ENCODE measurements at regions not wholly inside any gene's neighbourhood (a gene's known extent, or its start where the extent isn't known, plus 50 kb on each side); places are given as distances from the start of the nearest gene placed in this dataset.

DNA sequence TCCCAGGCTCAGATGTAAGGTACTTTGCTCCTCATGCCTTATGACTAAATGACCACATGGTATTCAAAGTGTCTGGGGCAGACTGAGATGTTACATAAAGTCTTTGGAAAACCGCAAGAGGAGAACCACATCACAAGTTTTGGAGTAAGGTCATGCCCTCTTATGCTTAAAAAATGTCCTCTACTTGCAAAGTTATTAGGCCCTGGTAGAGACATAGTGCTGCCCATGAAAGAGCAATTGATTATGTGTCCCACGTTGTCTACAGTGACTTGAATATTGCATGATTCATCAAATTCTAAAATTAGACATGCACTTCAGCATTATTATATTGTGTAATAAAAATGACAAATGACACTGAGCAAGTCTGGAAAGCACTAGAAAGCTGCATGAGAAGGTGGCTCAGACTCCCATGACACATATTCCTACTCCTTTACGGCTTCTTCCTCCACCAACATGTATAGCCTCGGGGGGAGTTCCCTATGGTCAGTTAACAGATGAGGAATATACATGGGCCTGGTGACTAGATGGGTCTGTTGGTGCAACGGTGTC, 602.6 kb upstream of the VRK2 start:
- Histone ChIP-seq H3K4me1 (ENCODE audit: control insufficient read depth in 2 of 3, insufficient read depth in 2 of 3, low read depth in 1 of 3, low read length in 3 of 3) (no peaks in the 10 kb centered on the region), H3K9me3 (ENCODE audit: control insufficient read depth in 2 of 3, insufficient read depth in 1 of 3, low read length in 3 of 3) (no peaks in the 10 kb centered on the region), H3K27ac (ENCODE audit: low read depth in 2 of 2, low read length in 2 of 2) (no peak overlapping the region), H3K27me3 (ENCODE audit: control insufficient read depth, insufficient read depth, low read length) (no peaks in the 10 kb centered on the region), H3K9ac (ENCODE audit: low read length in 3 of 3) (no peak overlapping the region), H3K4me3 (ENCODE audit: low read length in 3 of 3) (no peak overlapping the region), H3K36me3 (ENCODE audit: control insufficient read depth in 2 of 3, insufficient read depth in 3 of 3, low read length in 3 of 3) (no peaks in the 10 kb centered on the region)
- intact Hi-C loops (cut with DNase I), result no loop called here
- no peak for DNase-seq
- TF ChIP-seq, protein P1, sequence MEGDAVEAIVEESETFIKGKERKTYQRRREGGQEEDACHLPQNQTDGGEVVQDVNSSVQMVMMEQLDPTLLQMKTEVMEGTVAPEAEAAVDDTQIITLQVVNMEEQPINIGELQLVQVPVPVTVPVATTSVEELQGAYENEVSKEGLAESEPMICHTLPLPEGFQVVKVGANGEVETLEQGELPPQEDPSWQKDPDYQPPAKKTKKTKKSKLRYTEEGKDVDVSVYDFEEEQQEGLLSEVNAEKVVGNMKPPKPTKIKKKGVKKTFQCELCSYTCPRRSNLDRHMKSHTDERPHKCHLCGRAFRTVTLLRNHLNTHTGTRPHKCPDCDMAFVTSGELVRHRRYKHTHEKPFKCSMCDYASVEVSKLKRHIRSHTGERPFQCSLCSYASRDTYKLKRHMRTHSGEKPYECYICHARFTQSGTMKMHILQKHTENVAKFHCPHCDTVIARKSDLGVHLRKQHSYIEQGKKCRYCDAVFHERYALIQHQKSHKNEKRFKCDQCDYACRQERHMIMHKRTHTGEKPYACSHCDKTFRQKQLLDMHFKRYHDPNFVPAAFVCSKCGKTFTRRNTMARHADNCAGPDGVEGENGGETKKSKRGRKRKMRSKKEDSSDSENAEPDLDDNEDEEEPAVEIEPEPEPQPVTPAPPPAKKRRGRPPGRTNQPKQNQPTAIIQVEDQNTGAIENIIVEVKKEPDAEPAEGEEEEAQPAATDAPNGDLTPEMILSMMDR (IDR thresholded peaks at IDR 0.05; ENCODE audit: borderline replicate concordance, extremely low read depth, insufficient read depth), result no peak
- FAIRE-seq, result no peak

DNA sequence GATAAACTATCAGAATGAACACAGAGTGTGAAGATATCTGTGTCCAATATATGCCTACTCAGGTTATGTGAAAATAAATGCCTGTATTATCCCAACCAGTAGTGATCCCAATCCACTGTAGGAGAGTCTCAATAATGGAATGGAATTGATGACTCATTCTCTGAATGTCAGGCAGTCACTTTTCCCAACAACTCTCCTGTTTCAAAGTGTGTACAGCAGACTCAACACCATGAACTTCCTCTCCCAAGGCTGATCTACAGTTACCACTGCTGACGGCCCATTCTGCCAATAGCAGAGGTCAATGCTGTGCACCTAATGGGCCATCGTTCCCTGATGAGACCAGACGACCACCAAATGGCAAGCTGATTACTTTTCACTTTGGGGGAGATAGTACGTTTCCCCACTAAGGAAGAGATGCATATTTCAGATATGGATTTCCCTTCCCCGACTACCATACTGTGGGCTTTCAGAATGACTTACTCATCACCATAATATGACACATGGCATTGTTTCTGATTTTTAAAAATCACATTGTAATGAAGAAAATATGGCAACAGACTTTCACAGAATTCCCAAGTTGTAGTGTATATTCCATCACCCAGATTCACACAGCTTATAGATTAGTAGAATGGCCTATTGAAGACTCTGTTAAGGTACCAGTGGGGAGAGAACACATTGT, 601.7 kb upstream of the VRK2 start:
- Histone ChIP-seq H3K4me1 (ENCODE audit: control insufficient read depth in 2 of 3, insufficient read depth in 2 of 3, low read depth in 1 of 3, low read length in 3 of 3) (no peaks in the 10 kb centered on the region), H3K36me3 (ENCODE audit: control insufficient read depth in 2 of 3, insufficient read depth in 3 of 3, low read length in 3 of 3) (no peaks in the 10 kb centered on the region), H3K4me3 (ENCODE audit: low read length in 3 of 3) (no peak overlapping the region), H3K27me3 (ENCODE audit: control insufficient read depth, insufficient read depth, low read length) (no peaks in the 10 kb centered on the region), H3K9ac (ENCODE audit: low read length in 3 of 3) (no peak overlapping the region), H3K9me3 (ENCODE audit: control insufficient read depth in 2 of 3, insufficient read depth in 1 of 3, low read length in 3 of 3) (no peaks in the 10 kb centered on the region), H3K27ac (ENCODE audit: low read depth in 2 of 2, low read length in 2 of 2) (no peak overlapping the region)
- FAIRE-seq, result no peak
- no peak for DNase-seq
- intact Hi-C loops (cut with DNase I), result no loop called here
- TF ChIP-seq, protein P1 (IDR thresholded peaks at IDR 0.05; ENCODE audit: borderline replicate concordance, extremely low read depth, insufficient read depth), result no peak

DNA sequence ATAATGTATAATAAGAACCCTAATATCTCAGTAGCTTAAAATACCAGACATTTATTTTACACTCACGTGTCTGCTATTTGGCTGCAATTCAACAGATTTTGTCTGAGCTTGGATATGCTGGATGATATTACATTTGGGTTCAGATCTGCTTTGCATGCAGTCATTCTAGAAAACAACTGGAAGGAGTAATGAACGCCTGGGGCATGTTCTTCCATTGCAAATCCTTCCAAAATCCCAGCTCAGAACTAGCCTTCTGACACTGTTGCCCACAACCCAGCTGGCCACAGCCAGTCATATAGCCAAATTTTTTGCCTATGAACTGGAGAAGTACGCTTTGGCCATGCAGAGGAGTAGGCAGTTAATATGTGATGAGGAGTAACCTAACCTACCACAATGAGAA, 597.8 kb upstream of the VRK2 start:
- DNase-seq, result no peak
- no peak overlapping the region for H3K27ac ChIP-seq (ENCODE audit: low read depth in 2 of 2, low read length in 2 of 2)
- TF ChIP-seq, protein P1 (IDR thresholded peaks at IDR 0.05; ENCODE audit: borderline replicate concordance, extremely low read depth, insufficient read depth), result no peak
- H3K9me3 ChIP-seq (ENCODE audit: control insufficient read depth in 2 of 3, insufficient read depth in 1 of 3, low read length in 3 of 3), result no peaks in the 10 kb centered on the region
- no peak for FAIRE-seq
- intact Hi-C loops (cut with DNase I), result no loop called here
- H3K27me3 ChIP-seq (ENCODE audit: control insufficient read depth, insufficient read depth, low read length), result no peaks in the 10 kb centered on the region
- H3K4me1 ChIP-seq (ENCODE audit: control insufficient read depth in 2 of 3, insufficient read depth in 2 of 3, low read depth in 1 of 3, low read length in 3 of 3), result no peaks in the 10 kb centered on the region
- no peak overlapping the region for H3K9ac ChIP-seq (ENCODE audit: low read length in 3 of 3)
- H3K4me3 ChIP-seq (ENCODE audit: low read length in 3 of 3), result no peak overlapping the region
- no peaks in the 10 kb centered on the region for H3K36me3 ChIP-seq (ENCODE audit: control insufficient read depth in 2 of 3, insufficient read depth in 3 of 3, low read length in 3 of 3)

Measured in kidney (tissue), 13 donors.